ENCODE measurements at regions not wholly inside any gene's neighbourhood (a gene's known extent, or its start where the extent isn't known, plus 50 kb on each side); places are given as distances from the start of the nearest gene placed in this dataset.
A peak's percentile ranks its signal among the peaks of the same experiment; 100 is the strongest.

DNA sequence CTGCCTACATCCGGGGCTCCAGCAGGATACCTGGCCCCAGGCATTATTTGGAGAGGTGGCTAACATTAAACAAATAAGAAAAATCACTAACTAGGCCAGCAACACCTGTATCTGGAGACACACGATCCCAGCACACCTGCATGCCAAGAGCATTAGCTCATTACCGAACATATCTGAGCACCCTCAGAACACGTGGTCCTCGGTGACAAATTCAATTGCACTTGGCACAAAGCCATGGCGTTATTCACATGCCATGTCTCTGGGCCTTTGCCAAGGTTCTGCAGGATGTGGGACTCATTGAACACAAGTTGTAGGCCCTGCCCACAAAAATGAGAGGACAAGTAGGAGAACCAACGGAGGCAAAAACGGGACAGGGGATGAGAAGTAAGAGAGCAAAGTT is 552.3 kb downstream of the TOX3 start:
- TF ChIP-seq, protein P1, sequence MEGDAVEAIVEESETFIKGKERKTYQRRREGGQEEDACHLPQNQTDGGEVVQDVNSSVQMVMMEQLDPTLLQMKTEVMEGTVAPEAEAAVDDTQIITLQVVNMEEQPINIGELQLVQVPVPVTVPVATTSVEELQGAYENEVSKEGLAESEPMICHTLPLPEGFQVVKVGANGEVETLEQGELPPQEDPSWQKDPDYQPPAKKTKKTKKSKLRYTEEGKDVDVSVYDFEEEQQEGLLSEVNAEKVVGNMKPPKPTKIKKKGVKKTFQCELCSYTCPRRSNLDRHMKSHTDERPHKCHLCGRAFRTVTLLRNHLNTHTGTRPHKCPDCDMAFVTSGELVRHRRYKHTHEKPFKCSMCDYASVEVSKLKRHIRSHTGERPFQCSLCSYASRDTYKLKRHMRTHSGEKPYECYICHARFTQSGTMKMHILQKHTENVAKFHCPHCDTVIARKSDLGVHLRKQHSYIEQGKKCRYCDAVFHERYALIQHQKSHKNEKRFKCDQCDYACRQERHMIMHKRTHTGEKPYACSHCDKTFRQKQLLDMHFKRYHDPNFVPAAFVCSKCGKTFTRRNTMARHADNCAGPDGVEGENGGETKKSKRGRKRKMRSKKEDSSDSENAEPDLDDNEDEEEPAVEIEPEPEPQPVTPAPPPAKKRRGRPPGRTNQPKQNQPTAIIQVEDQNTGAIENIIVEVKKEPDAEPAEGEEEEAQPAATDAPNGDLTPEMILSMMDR (IDR thresholded peaks at IDR 0.05; ENCODE audit: insufficient read depth, low read depth, low read length, missing control alignments): no peak
- H3K4me3 ChIP-seq (ENCODE audit: low read length): no peak overlapping the region
- peak; percentile 99 for DNase-seq (ENCODE audit: low read depth)

DNA sequence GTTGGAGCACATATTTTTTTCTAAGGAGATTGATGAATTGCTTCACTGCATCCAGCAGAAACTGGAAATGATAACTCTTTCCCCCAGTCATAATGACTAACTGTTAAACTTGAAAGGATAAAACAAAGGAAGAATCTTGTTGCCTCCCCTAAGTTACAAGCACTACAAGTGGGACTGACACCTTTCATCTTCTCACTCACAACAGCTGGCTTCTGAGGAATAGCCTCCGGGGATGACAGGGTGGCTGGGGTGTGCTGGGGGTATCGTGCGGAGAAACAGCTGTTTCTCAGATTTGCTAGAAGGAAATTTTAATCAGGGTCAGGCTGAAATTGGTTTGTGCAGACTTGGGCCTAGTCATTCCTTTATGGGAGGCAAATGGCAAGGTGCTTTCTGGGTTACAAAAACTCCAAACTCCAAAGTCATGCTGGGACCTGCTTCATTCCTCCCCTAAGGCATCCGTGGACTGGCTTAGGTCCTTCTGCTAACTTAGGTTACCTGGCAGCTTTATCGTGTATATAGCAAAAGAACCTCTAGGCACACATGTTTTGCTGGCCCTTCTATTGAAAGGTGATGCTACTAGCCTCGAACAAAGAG is 557.2 kb downstream of the TOX3 start:
- TF ChIP-seq, protein P1 (IDR thresholded peaks at IDR 0.05; ENCODE audit: insufficient read depth, low read depth, low read length, missing control alignments): no peak
- H3K4me3 ChIP-seq (ENCODE audit: low read length): no peak overlapping the region
- DNase-seq (ENCODE audit: low read depth): peak; percentile 76

DNA sequence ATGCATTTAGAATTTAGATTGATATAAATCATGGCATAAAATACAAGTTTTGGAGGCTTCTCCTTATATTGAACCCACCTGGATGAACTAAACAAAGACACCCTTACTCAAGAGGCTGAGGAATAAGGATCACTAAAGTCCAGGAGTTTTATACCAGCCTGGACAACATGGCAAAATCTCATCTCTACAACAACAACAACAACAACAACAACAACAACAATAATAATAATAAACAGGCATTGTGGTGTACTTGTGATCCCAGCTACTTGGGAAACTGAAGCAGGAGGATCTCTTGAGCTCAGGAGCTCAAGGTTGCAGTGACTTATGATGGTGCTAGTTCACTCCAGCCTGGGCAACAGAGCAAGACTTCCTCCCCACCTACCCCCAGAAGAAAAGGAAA is 558.0 kb downstream of the TOX3 start:
- DNase-seq (ENCODE audit: low read depth): no peak
- TF ChIP-seq, protein P1 (IDR thresholded peaks at IDR 0.05; ENCODE audit: insufficient read depth, low read depth, low read length, missing control alignments): no peak
- H3K4me3 ChIP-seq (ENCODE audit: low read length): no peak overlapping the region

DNA sequence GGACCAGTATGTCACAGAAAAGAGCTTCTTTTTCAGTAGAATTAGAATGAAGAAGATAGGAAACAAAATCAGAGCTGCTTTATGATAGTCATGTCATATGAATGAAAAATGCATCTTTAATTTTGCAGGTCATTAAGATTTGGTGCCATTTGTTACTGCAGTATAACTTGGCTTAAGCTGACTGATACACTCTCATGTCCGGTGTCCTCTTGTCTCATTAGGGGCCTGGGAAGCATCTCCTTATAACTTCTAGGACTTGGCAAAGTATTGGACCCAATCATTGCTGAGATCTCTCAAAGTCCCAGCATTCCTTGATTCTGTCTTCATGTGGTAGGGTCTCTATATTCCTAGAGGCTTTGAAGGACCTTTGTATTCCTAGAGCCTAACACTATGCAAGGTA is 559.4 kb downstream of the TOX3 start:
- TF ChIP-seq, protein P1 (IDR thresholded peaks at IDR 0.05; ENCODE audit: insufficient read depth, low read depth, low read length, missing control alignments): no peak
- no peak for DNase-seq (ENCODE audit: low read depth)
- H3K4me3 ChIP-seq (ENCODE audit: low read length): no peak overlapping the region

DNA sequence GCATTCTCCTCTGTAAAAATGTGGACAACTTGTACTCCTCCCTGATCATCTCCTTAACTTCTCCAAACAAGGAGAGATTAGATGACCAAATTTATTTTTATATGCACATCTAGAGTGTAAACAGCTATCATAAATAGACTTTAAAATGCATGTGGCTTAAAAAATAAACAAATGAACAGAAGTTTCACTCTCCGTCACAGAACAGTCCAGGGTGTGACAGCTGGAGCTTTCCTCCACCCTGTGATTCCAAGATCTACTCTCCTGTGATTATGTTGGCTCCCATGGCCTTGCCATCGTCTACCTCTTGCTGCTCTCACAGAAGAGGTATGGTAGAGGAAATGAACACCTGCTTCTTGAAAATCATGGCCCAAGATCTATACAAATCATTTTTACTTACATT is 560.2 kb downstream of the TOX3 start:
- H3K4me3 ChIP-seq (ENCODE audit: low read length): no peak overlapping the region
- no peak for DNase-seq (ENCODE audit: low read depth)
- TF ChIP-seq, protein P1 (IDR thresholded peaks at IDR 0.05; ENCODE audit: insufficient read depth, low read depth, low read length, missing control alignments): no peak

DNA sequence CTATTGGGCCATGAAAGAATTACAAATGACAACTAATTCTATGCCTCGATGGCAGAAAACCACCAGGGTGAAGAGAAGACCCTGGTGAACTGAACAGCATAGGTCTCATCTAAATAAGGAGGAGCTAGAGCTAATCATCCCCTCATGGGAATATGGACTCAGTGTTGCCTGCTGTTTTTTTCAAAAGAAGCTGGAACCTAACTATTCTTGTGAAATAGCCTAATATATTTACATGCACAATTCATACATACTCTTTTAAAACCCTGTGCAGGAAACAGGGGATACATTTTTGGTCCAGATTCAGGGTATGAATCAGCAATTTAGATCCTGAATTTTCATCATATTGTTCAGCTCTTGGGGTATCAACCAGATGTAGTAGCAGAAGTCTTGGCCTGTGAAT is 560.6 kb downstream of the TOX3 start:
- TF ChIP-seq, protein P1 (IDR thresholded peaks at IDR 0.05; ENCODE audit: insufficient read depth, low read depth, low read length, missing control alignments): no peak
- DNase-seq (ENCODE audit: low read depth): no peak
- no peak overlapping the region for H3K4me3 ChIP-seq (ENCODE audit: low read length)

DNA sequence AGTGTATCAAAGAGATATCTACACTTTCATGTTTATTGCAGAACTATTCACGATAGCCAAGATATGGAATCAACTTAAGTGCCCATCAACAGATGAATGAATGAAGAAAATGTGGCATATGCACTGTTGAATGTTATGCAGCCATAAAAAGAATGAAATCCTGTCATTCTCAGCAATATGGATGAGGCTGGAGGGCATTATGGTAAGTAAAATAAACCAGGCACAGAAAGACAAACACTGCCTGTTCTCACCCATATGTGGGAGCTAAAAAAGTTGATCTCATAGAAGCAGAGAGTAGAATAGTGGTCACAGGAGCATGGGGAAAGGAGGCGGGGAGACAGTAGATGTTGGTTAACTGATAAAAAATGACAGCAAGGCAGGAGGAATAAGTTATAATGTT is 561.8 kb downstream of the TOX3 start:
- H3K4me3 ChIP-seq (ENCODE audit: low read length): no peak overlapping the region
- DNase-seq (ENCODE audit: low read depth): no peak
- TF ChIP-seq, protein P1 (IDR thresholded peaks at IDR 0.05; ENCODE audit: insufficient read depth, low read depth, low read length, missing control alignments): no peak

Data from epithelial cell of esophagus (primary cell).